ENCODE measurements at regions not wholly inside any gene's neighbourhood (a gene's known extent, or its start where the extent isn't known, plus 50 kb on each side); places are given as distances from the start of the nearest gene placed in this dataset.

- DNase-seq (ENCODE audit: extremely low read depth, low read depth): no peak
- TF ChIP-seq CTCF (IDR thresholded peaks at IDR 0.05; ENCODE audit: low read depth, low read length, missing control alignments): no peak
- H3K4me3 ChIP-seq (replicated peaks; ENCODE audit: low read depth, low read length): no peak overlapping the region
Measured at GRCh38 chr6:168208402-168208801, 111.2 kb downstream of the DACT2 start.

- no peak for TF ChIP-seq CTCF (IDR thresholded peaks at IDR 0.05; ENCODE audit: low read depth, low read length, missing control alignments)
- no peak for DNase-seq (ENCODE audit: extremely low read depth, low read depth)
- no peak overlapping the region for H3K4me3 ChIP-seq (replicated peaks; ENCODE audit: low read depth, low read length)
Measured at GRCh38 chr6:168207421-168208175, 112.0 kb downstream of the DACT2 start.

- H3K4me3 ChIP-seq (replicated peaks; ENCODE audit: low read depth, low read length): no peak overlapping the region
- DNase-seq (ENCODE audit: extremely low read depth, low read depth): no peak
- no peak for TF ChIP-seq CTCF (IDR thresholded peaks at IDR 0.05; ENCODE audit: low read depth, low read length, missing control alignments)
Measured at GRCh38 chr6:168206661-168207274, 112.8 kb downstream of the DACT2 start.

GRCh38 chr6:168206186-168206585 lies 113.4 kb downstream of the DACT2 start:
- H3K4me3 ChIP-seq (replicated peaks; ENCODE audit: low read depth, low read length): no peak overlapping the region
- no peak for TF ChIP-seq CTCF (IDR thresholded peaks at IDR 0.05; ENCODE audit: low read depth, low read length, missing control alignments)
- DNase-seq (ENCODE audit: extremely low read depth, low read depth): no peak

- no peak for DNase-seq (ENCODE audit: extremely low read depth, low read depth)
- H3K4me3 ChIP-seq (replicated peaks; ENCODE audit: low read depth, low read length): no peak overlapping the region
- no peak for TF ChIP-seq CTCF (IDR thresholded peaks at IDR 0.05; ENCODE audit: low read depth, low read length, missing control alignments)
Measured at GRCh38 chr6:168201799-168202198, 117.8 kb downstream of the DACT2 start.

- no peak for TF ChIP-seq CTCF (IDR thresholded peaks at IDR 0.05; ENCODE audit: low read depth, low read length, missing control alignments)
- no peak overlapping the region for H3K4me3 ChIP-seq (replicated peaks; ENCODE audit: low read depth, low read length)
- DNase-seq (ENCODE audit: extremely low read depth, low read depth): no peak
Measured at GRCh38 chr6:168201383-168201782, 118.2 kb downstream of the DACT2 start.
